ENCODE measurements at regions not wholly inside any gene's neighbourhood (a gene's known extent, or its start where the extent isn't known, plus 50 kb on each side); places are given as distances from the start of the nearest gene placed in this dataset.

GRCh38 chr19:13633109-13633508 lies 126.8 kb upstream of the CACNA1A start:
- TF ChIP-seq CTCF (IDR thresholded peaks at IDR 0.05) (no peak), POLR2A (IDR thresholded peaks at IDR 0.05) (no peak)
